ENCODE measurements at regions not wholly inside any gene's neighbourhood (a gene's known extent, or its start where the extent isn't known, plus 50 kb on each side); places are given as distances from the start of the nearest gene placed in this dataset.
"Not testable (repeated sequence)": the region's sequence is repeated elsewhere in the genome, so short reads cannot be mapped to it uniquely, and the experiment has no call there.

DNA sequence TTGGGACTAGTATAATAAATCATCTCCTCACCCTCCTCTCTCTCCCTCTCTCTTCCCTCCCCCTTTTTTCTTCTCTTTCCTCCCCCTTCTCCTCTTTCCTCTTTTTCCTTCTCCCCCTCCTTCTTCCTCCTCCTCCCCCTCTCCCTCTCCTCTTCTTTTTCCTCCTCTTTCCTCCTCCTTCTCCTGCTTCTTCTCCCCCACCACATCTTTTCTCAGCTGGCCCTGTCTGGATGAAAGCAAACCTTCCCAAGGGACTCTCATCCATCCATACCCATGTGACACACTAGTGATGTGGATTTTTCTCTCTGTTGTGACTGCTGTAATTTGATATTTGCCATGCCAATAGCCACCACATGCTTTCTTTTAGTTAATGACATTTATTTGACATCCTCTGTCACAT lies 127.2 kb downstream of the EBLN2 start:
- no peak overlapping the region for H3K27ac Mint-ChIP-seq
- H3K4me1 Mint-ChIP-seq = no peaks in the 10 kb centered on the region
- H3K36me3 Mint-ChIP-seq = no peaks in the 10 kb centered on the region
- H3K4me1 ChIP-seq (ENCODE audit: control insufficient read depth, insufficient read depth, low read length) = no peaks in the 10 kb centered on the region
- H3K9me3 Mint-ChIP-seq = no peaks in the 10 kb centered on the region
- TF ChIP-seq, protein P1, sequence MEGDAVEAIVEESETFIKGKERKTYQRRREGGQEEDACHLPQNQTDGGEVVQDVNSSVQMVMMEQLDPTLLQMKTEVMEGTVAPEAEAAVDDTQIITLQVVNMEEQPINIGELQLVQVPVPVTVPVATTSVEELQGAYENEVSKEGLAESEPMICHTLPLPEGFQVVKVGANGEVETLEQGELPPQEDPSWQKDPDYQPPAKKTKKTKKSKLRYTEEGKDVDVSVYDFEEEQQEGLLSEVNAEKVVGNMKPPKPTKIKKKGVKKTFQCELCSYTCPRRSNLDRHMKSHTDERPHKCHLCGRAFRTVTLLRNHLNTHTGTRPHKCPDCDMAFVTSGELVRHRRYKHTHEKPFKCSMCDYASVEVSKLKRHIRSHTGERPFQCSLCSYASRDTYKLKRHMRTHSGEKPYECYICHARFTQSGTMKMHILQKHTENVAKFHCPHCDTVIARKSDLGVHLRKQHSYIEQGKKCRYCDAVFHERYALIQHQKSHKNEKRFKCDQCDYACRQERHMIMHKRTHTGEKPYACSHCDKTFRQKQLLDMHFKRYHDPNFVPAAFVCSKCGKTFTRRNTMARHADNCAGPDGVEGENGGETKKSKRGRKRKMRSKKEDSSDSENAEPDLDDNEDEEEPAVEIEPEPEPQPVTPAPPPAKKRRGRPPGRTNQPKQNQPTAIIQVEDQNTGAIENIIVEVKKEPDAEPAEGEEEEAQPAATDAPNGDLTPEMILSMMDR (IDR thresholded peaks at IDR 0.05) = no peak
- H3K27me3 ChIP-seq (ENCODE audit: control insufficient read depth, insufficient read depth, low read length) = no peaks in the 10 kb centered on the region
- H3K4me3 ChIP-seq (ENCODE audit: low read length) = no peak overlapping the region
- no peak overlapping the region for H3K27ac ChIP-seq (ENCODE audit: low read length)
- H3K27me3 Mint-ChIP-seq (ENCODE audit: low read depth in 2 of 2) = peaks cover 0 to 2% of the 10 kb centered on the region in 2 donors
- no peaks in the 10 kb centered on the region for H3K9me3 ChIP-seq (ENCODE audit: control insufficient read depth, insufficient read depth, low read length)
- intact Hi-C loops (cut with micrococcal nuclease) = no loop called here
- ATAC-seq (no peak), DNase-seq (no peak)
- H3K4me3 Mint-ChIP-seq = no peak overlapping the region
- H3K36me3 ChIP-seq (ENCODE audit: control insufficient read depth, insufficient read depth, low read length) = no peaks in the 10 kb centered on the region

DNA sequence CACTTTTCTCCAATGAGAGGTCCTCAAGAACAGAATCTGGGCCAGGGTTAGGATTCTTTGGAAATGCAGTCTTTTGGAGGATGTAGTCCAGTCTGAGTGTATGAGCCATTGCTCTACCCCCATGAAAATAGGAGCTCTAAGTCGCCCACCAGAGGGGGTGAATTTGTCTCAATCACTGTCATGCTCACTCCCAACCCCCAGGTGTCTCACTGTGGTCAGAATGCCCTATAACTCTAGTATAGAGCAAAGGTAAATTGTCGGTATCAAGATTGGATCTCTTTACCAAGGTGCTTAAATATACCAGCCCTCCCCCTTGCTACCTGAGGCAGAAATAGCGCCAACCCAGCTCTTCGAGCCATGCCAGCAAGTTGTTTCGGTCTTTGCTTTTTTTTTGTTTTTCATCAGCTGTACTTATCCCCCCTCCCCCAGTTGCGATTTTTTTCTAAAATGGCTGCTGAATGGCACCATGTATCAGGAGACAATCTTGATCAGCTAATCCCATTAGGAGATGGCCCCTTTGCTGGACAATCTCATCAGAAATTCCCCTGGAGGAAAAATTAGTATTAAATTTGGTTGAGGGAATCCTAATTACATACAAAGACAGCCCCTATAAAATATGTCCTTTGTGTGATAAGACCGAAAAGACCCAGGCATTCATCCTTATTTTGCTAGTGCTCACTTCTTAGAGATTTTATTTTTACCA lies 130.7 kb downstream of the EBLN2 start:
- intact Hi-C loops (cut with micrococcal nuclease) = no loop called here
- no peaks in the 10 kb centered on the region for H3K36me3 Mint-ChIP-seq

DNA sequence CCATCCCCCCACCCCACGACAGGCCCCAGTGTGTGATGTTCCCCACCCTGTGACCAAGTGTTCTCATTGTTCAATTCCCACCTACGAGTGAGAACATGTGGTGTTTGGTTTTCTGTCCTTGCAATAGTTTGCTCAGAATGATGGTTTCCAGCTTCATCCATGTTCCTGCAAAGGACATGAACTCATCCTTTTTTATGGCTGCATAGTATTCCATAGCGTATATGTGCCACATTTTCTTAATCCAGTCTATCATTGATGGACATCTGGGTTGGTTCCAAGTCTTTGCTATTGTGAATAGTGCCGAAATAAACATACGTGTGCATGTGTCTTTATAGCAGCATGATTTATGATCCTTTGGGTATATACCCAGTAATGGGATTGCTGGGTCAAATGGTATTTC lies 132.5 kb downstream of the EBLN2 start:
- H3K4me1 Mint-ChIP-seq; H3K9me3 ChIP-seq (ENCODE audit: control insufficient read depth, insufficient read depth, low read length); H3K27me3 ChIP-seq (ENCODE audit: control insufficient read depth, insufficient read depth, low read length); ATAC-seq; H3K4me1 ChIP-seq (ENCODE audit: control insufficient read depth, insufficient read depth, low read length); H3K27ac ChIP-seq (ENCODE audit: low read length); H3K4me3 ChIP-seq (ENCODE audit: low read length); H3K4me3 Mint-ChIP-seq; H3K9me3 Mint-ChIP-seq; DNase-seq; H3K27ac Mint-ChIP-seq; H3K36me3 ChIP-seq (ENCODE audit: control insufficient read depth, insufficient read depth, low read length); H3K36me3 Mint-ChIP-seq; H3K27me3 Mint-ChIP-seq (ENCODE audit: low read depth in 2 of 2); intact Hi-C loops (cut with micrococcal nuclease): not testable (repeated sequence)
- 97% methylated on average over 4 of the region's 5 CpGs for WGBS (ENCODE audit: insufficient coverage)

More for the DNA sequence above, 130.7 kb downstream of the EBLN2 start:
- H3K4me3 ChIP-seq (ENCODE audit: low read length) = no peak overlapping the region
- no peak overlapping the region for H3K27ac ChIP-seq (ENCODE audit: low read length)
- H3K27me3 Mint-ChIP-seq (ENCODE audit: low read depth in 2 of 2) = no peaks in the 10 kb centered on the region
- no peaks in the 10 kb centered on the region for H3K36me3 ChIP-seq (ENCODE audit: control insufficient read depth, insufficient read depth, low read length)
- no peaks in the 10 kb centered on the region for H3K4me1 ChIP-seq (ENCODE audit: control insufficient read depth, insufficient read depth, low read length)
- H3K4me1 Mint-ChIP-seq = no peaks in the 10 kb centered on the region
- no peaks in the 10 kb centered on the region for H3K27me3 ChIP-seq (ENCODE audit: control insufficient read depth, insufficient read depth, low read length)
- 94% methylated on average over 6 of the region's 7 CpGs for WGBS (ENCODE audit: insufficient coverage)
- TF ChIP-seq, protein P1 (IDR thresholded peaks at IDR 0.05) = no peak
- H3K4me3 Mint-ChIP-seq = no peak overlapping the region
- ATAC-seq (no peak), DNase-seq (no peak)
- H3K9me3 ChIP-seq (ENCODE audit: control insufficient read depth, insufficient read depth, low read length) = no peaks in the 10 kb centered on the region
- H3K9me3 Mint-ChIP-seq = peaks cover 0 to 3% of the 10 kb centered on the region in 2 donors
- no peak overlapping the region for H3K27ac Mint-ChIP-seq

DNA sequence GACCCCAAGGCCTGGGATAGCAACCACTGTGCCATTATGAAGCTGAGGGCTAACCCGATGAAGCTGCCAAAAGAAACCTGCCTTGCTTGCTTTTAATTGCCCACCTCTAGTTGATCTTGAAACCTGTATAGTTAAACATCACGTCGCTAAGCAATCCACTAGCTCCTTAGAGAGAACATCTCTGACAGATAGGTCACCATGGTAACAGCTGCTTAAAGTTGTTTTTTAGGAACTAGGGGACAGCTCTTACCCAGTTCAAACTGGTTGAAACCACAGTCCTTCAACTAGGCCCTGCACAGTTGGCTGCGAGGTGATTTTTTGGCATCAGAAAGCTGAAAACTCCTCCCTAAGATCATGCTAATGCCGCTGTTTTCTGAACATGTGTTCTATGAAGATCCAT lies 135.7 kb downstream of the EBLN2 start:
- Histone ChIP-seq H3K4me1 (ENCODE audit: control insufficient read depth, insufficient read depth, low read length) (no peaks in the 10 kb centered on the region), H3K36me3 (ENCODE audit: control insufficient read depth, insufficient read depth, low read length) (no peaks in the 10 kb centered on the region), H3K9me3 (ENCODE audit: control insufficient read depth, insufficient read depth, low read length) (no peaks in the 10 kb centered on the region), H3K27ac (ENCODE audit: low read length) (no peak overlapping the region), H3K27me3 (ENCODE audit: control insufficient read depth, insufficient read depth, low read length) (no peaks in the 10 kb centered on the region), H3K4me3 (ENCODE audit: low read length) (no peak overlapping the region)
- no peak overlapping the region for H3K27ac Mint-ChIP-seq
- H3K36me3 Mint-ChIP-seq = no peaks in the 10 kb centered on the region
- 93% methylated on average over 5 of the region's 5 CpGs for WGBS (ENCODE audit: insufficient coverage)
- intact Hi-C loops (cut with micrococcal nuclease) = no loop called here
- ATAC-seq = no peak
- H3K4me3 Mint-ChIP-seq = no peak overlapping the region
- H3K9me3 Mint-ChIP-seq = peaks cover 0 to 3% of the 10 kb centered on the region in 2 donors
- no peak for DNase-seq
- TF ChIP-seq, protein P1 (IDR thresholded peaks at IDR 0.05) = no peak
- no peaks in the 10 kb centered on the region for H3K27me3 Mint-ChIP-seq (ENCODE audit: low read depth in 2 of 2)
- H3K4me1 Mint-ChIP-seq = no peaks in the 10 kb centered on the region
